Colonic mucosa (tissue), 4 donors: ENCODE measurements at regions not wholly inside any gene's neighbourhood (a gene's known extent, or its start where the extent isn't known, plus 50 kb on each side); places are given as distances from the start of the nearest gene placed in this dataset.

ENCODE experiments used
- DNase-seq: peaks from one replicate; pipeline ENCODE4 v3.0.0-alpha.2; 2020
- H3K27ac ChIP-seq: fragments of 200-600 bp; one replicate; pipeline ENCODE4 v1.8.0; 2021
- H3K27me3 ChIP-seq: fragments of 200-600 bp; one replicate; pipeline ENCODE4 v1.8.0; 2021
- H3K36me3 ChIP-seq: fragments of 200-600 bp; one replicate; pipeline ENCODE4 v1.8.0; 2021
- H3K4me1 ChIP-seq: fragments of 200-600 bp; one replicate; pipeline ENCODE4 v1.8.0; 2021; ENCODE audit warnings: mild to moderate bottlenecking
- H3K4me3 ChIP-seq: fragments of 200-600 bp; one replicate; pipeline ENCODE4 v1.8.0; 2021
- H3K9ac ChIP-seq, 2 donors: one replicate each; pipeline ENCODE4 v1.7.0; 2013; ENCODE audit warnings: control low read depth in 2 of 2, low read depth in 2 of 2, low read length in 2 of 2
- H3K9me3 ChIP-seq: fragments of 200-600 bp; one replicate; pipeline ENCODE4 v1.8.0; 2021
- CTCF ChIP-seq: fragments of 200-600 bp; IDR thresholded peaks from one replicate; pipeline ENCODE4 v1.8.0; 2022; ENCODE audit warnings: antibody characterized with exemption, mild to moderate bottlenecking
- intact Hi-C: fragments of 100-400 bp; cut with DNase I; formaldehyde crosslinking; loops from one replicate; pipeline ENCODE4 v1.14.1; 2022
- donor health status: healthy.
- donor health status: DM: no; HTN: no; CAD: no.
- donor health status: DM: no; HTN: no; CAD: no.

GRCh38 chr13:67351114-67351513 lies 121.0 kb upstream of the PCDH9 start:
- no peak for TF ChIP-seq CTCF
- no peaks in the 10 kb centered on the region for H3K9me3 ChIP-seq
- no peak overlapping the region for H3K27ac ChIP-seq
- no peaks in the 10 kb centered on the region for H3K27me3 ChIP-seq
- no peak for DNase-seq
- intact Hi-C loops = no loop called here
- H3K4me3 ChIP-seq = no peak overlapping the region
- no peak overlapping the region for H3K9ac ChIP-seq
- no peaks in the 10 kb centered on the region for H3K4me1 ChIP-seq
- H3K36me3 ChIP-seq = no peaks in the 10 kb centered on the region

- H3K27ac ChIP-seq = no peak overlapping the region
- H3K36me3 ChIP-seq = no peaks in the 10 kb centered on the region
- no peak for TF ChIP-seq CTCF
- intact Hi-C loops = no loop called here
- DNase-seq = no peak
- no peaks in the 10 kb centered on the region for H3K27me3 ChIP-seq
- H3K4me1 ChIP-seq = no peaks in the 10 kb centered on the region
- no peaks in the 10 kb centered on the region for H3K9me3 ChIP-seq
- H3K4me3 ChIP-seq = no peak overlapping the region
- no peak overlapping the region for H3K9ac ChIP-seq
Observed at GRCh38 chr13:67343777-67344176, 113.6 kb upstream of the PCDH9 start.

GRCh38 chr13:67341406-67341805 lies 111.3 kb upstream of the PCDH9 start:
- intact Hi-C loops = no loop called here
- no peak for DNase-seq
- no peak overlapping the region for H3K27ac ChIP-seq

GRCh38 chr13:67330149-67330548 lies 100.0 kb upstream of the PCDH9 start:
- Histone ChIP-seq H3K9me3 (no peaks in the 10 kb centered on the region), H3K4me3 (no peak overlapping the region), H3K4me1 (no peaks in the 10 kb centered on the region), H3K27me3 (no peaks in the 10 kb centered on the region), H3K36me3 (no peaks in the 10 kb centered on the region), H3K9ac (no peak overlapping the region), H3K27ac (no peak overlapping the region)
- no peak for TF ChIP-seq CTCF
- no peak for DNase-seq
- intact Hi-C loops = no loop called here

More at GRCh38 chr13:67341406-67341805, 111.3 kb upstream of the PCDH9 start:
- H3K4me3 ChIP-seq = no peak overlapping the region
- no peaks in the 10 kb centered on the region for H3K36me3 ChIP-seq
- TF ChIP-seq CTCF = no peak
- H3K4me1 ChIP-seq = no peaks in the 10 kb centered on the region
- H3K9ac ChIP-seq = no peak overlapping the region
- H3K9me3 ChIP-seq = no peaks in the 10 kb centered on the region
- no peaks in the 10 kb centered on the region for H3K27me3 ChIP-seq

GRCh38 chr13:67328895-67329294 lies 98.8 kb upstream of the PCDH9 start:
- intact Hi-C loops = no loop called here
- no peak for DNase-seq
- no peaks in the 10 kb centered on the region for H3K27me3 ChIP-seq

More at GRCh38 chr13:67328895-67329294, 98.8 kb upstream of the PCDH9 start:
- Histone ChIP-seq H3K9me3 (no peaks in the 10 kb centered on the region), H3K9ac (no peak overlapping the region), H3K36me3 (no peaks in the 10 kb centered on the region), H3K4me1 (no peaks in the 10 kb centered on the region), H3K4me3 (no peak overlapping the region), H3K27ac (no peak overlapping the region)
- no peak for TF ChIP-seq CTCF
